ENCODE measurements at regions not wholly inside any gene's neighbourhood (a gene's known extent, or its start where the extent isn't known, plus 50 kb on each side); places are given as distances from the start of the nearest gene placed in this dataset.

GRCh38 chr5:132130918-132131715, 57.5 kb downstream of the CSF2 start:
- TF ChIP-seq, protein P1, sequence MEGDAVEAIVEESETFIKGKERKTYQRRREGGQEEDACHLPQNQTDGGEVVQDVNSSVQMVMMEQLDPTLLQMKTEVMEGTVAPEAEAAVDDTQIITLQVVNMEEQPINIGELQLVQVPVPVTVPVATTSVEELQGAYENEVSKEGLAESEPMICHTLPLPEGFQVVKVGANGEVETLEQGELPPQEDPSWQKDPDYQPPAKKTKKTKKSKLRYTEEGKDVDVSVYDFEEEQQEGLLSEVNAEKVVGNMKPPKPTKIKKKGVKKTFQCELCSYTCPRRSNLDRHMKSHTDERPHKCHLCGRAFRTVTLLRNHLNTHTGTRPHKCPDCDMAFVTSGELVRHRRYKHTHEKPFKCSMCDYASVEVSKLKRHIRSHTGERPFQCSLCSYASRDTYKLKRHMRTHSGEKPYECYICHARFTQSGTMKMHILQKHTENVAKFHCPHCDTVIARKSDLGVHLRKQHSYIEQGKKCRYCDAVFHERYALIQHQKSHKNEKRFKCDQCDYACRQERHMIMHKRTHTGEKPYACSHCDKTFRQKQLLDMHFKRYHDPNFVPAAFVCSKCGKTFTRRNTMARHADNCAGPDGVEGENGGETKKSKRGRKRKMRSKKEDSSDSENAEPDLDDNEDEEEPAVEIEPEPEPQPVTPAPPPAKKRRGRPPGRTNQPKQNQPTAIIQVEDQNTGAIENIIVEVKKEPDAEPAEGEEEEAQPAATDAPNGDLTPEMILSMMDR (IDR thresholded peaks at IDR 0.05; ENCODE audit: insufficient read depth, low read length): no peak
- H3K4me3 ChIP-seq (ENCODE audit: low read depth, low read length): no peak overlapping the region
- DNase-seq (ENCODE audit: low read depth): no peak

GRCh38 chr5:132132138-132132537, 58.5 kb downstream of the CSF2 start:
- no peak for DNase-seq (ENCODE audit: low read depth)
- TF ChIP-seq, protein P1 (IDR thresholded peaks at IDR 0.05; ENCODE audit: insufficient read depth, low read length): no peak
- H3K4me3 ChIP-seq (ENCODE audit: low read depth, low read length): no peak overlapping the region

GRCh38 chr5:132134384-132134783, 60.8 kb downstream of the CSF2 start:
- no peak overlapping the region for H3K4me3 ChIP-seq (ENCODE audit: low read depth, low read length)
- TF ChIP-seq, protein P1 (IDR thresholded peaks at IDR 0.05; ENCODE audit: insufficient read depth, low read length): peak; percentile 37
- DNase-seq (ENCODE audit: low read depth): peak; percentile 41

DNA sequence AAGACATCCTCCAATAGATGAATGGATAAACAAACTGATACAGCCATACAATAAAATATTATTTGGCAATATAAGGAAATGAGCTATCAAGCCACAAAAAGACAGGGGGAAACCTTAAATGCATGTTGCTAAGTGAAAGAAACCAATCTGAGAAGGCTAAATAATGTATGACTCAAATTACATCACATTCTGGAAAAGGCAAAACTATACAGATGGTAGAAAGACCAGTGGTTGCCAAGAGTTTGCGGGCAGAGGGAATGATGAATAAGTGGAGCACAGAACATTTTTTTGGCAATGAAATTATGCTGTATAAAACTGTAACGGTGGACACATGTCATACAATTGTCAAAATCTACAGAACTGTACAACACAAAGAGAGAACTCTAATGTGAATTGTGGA, 63.3 kb downstream of the CSF2 start:
- DNase-seq (ENCODE audit: low read depth): peak; percentile 86
- TF ChIP-seq, protein P1 (IDR thresholded peaks at IDR 0.05; ENCODE audit: insufficient read depth, low read length): no peak
- H3K4me3 ChIP-seq (ENCODE audit: low read depth, low read length): no peak overlapping the region

GRCh38 chr5:132138260-132138659, 64.7 kb downstream of the CSF2 start:
- DNase-seq (ENCODE audit: low read depth): peak; percentile 54
- H3K4me3 ChIP-seq (ENCODE audit: low read depth, low read length): no peak overlapping the region
- TF ChIP-seq, protein P1 (IDR thresholded peaks at IDR 0.05; ENCODE audit: insufficient read depth, low read length): no peak

All from fibroblast of the aortic adventitia (primary cell).